ENCODE measurements at regions not wholly inside any gene's neighbourhood (a gene's known extent, or its start where the extent isn't known, plus 50 kb on each side); places are given as distances from the start of the nearest gene placed in this dataset.

GRCh38 chr14:41393512-41393911, 213.2 kb upstream of the LRFN5 start:
- H3K27me3 ChIP-seq: no peaks in the 10 kb centered on the region
- no peak for DNase-seq (ENCODE audit: extremely low spot score in 2 of 2)
- H3K9me3 ChIP-seq: no peaks in the 10 kb centered on the region
- no peaks in the 10 kb centered on the region for H3K36me3 ChIP-seq
- TF ChIP-seq CTCF (IDR thresholded peaks at IDR 0.05) (no peak), POLR2A (IDR thresholded peaks at IDR 0.05) (no peak), POLR2AphosphoS5 (IDR thresholded peaks at IDR 0.05; ENCODE audit: insufficient read depth in 1 of 2, low read depth in 1 of 2) (no peak)
- no peaks in the 10 kb centered on the region for H3K4me1 ChIP-seq
- no peak overlapping the region for H3K4me3 ChIP-seq
- no peak overlapping the region for H3K27ac ChIP-seq
- intact Hi-C loops (cut with DNase I): no loop called here

GRCh38 chr14:41392226-41392625, 214.4 kb upstream of the LRFN5 start:
- no peak for TF ChIP-seq CTCF (IDR thresholded peaks at IDR 0.05)
- TF ChIP-seq POLR2AphosphoS5 (IDR thresholded peaks at IDR 0.05; ENCODE audit: insufficient read depth in 1 of 2, low read depth in 1 of 2): no peak
- no peak for TF ChIP-seq POLR2A (IDR thresholded peaks at IDR 0.05)
- no peak for DNase-seq (ENCODE audit: extremely low spot score in 2 of 2)

GRCh38 chr14:41389355-41389754, 217.3 kb upstream of the LRFN5 start:
- Histone ChIP-seq H3K9me3 (no peaks in the 10 kb centered on the region), H3K27ac (no peak overlapping the region), H3K36me3 (no peaks in the 10 kb centered on the region), H3K4me3 (no peak overlapping the region), H3K27me3 (no peaks in the 10 kb centered on the region), H3K4me1 (no peaks in the 10 kb centered on the region)
- no peak for DNase-seq (ENCODE audit: extremely low spot score in 2 of 2)
- intact Hi-C loops (cut with DNase I): no loop called here
- no peak for TF ChIP-seq POLR2A (IDR thresholded peaks at IDR 0.05)
- no peak for TF ChIP-seq CTCF (IDR thresholded peaks at IDR 0.05)
- no peak for TF ChIP-seq POLR2AphosphoS5 (IDR thresholded peaks at IDR 0.05; ENCODE audit: insufficient read depth in 1 of 2, low read depth in 1 of 2)

More at GRCh38 chr14:41392226-41392625, 214.4 kb upstream of the LRFN5 start:
- H3K4me1 ChIP-seq: no peaks in the 10 kb centered on the region
- no peak overlapping the region for H3K27ac ChIP-seq
- H3K27me3 ChIP-seq: no peaks in the 10 kb centered on the region
- H3K9me3 ChIP-seq: no peaks in the 10 kb centered on the region
- intact Hi-C loops (cut with DNase I): no loop called here
- H3K4me3 ChIP-seq: no peak overlapping the region
- H3K36me3 ChIP-seq: no peaks in the 10 kb centered on the region

GRCh38 chr14:41385797-41386196, 220.9 kb upstream of the LRFN5 start:
- no peaks in the 10 kb centered on the region for H3K27me3 ChIP-seq
- H3K9me3 ChIP-seq: no peaks in the 10 kb centered on the region
- TF ChIP-seq POLR2A (IDR thresholded peaks at IDR 0.05) (no peak), CTCF (IDR thresholded peaks at IDR 0.05) (no peak), POLR2AphosphoS5 (IDR thresholded peaks at IDR 0.05; ENCODE audit: insufficient read depth in 1 of 2, low read depth in 1 of 2) (no peak)
- no peak overlapping the region for H3K27ac ChIP-seq
- DNase-seq (ENCODE audit: extremely low spot score in 2 of 2): no peak
- H3K4me1 ChIP-seq: no peaks in the 10 kb centered on the region
- H3K36me3 ChIP-seq: no peaks in the 10 kb centered on the region
- H3K4me3 ChIP-seq: no peak overlapping the region
- intact Hi-C loops (cut with DNase I): no loop called here

GRCh38 chr14:41380017-41380416, 226.7 kb upstream of the LRFN5 start:
- Histone ChIP-seq H3K27me3 (no peaks in the 10 kb centered on the region), H3K36me3 (no peaks in the 10 kb centered on the region), H3K4me1 (no peaks in the 10 kb centered on the region), H3K4me3 (no peak overlapping the region), H3K9me3 (no peaks in the 10 kb centered on the region), H3K27ac (no peak overlapping the region)
- TF ChIP-seq CTCF (IDR thresholded peaks at IDR 0.05) (no peak), POLR2AphosphoS5 (IDR thresholded peaks at IDR 0.05; ENCODE audit: insufficient read depth in 1 of 2, low read depth in 1 of 2) (no peak), POLR2A (IDR thresholded peaks at IDR 0.05) (no peak)
- intact Hi-C loops (cut with DNase I): no loop called here
- DNase-seq (ENCODE audit: extremely low spot score in 2 of 2): no peak
